ENCODE measurements at regions not wholly inside any gene's neighbourhood (a gene's known extent, or its start where the extent isn't known, plus 50 kb on each side); places are given as distances from the start of the nearest gene placed in this dataset.

DNA sequence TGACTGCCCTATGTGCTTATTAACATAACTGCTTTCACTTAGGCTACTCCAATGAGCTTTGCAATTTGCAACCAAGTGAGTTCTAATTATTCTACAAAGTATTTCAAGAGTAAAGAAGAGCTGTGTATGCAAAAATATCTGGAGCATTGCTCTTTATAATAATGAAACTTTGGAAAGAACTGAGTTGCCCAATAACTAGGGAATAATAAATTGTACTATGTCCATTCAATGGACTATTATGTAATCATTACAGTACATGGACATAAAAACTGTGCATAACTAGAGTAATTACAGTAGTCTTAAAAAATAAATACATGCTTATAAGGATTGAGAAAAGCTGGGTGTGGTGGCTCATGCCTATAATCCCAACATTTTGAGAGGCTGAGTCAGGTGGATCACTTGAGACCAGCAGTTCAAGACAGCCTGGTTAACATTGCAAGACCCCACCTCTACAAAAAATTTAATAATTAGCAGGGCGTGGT is 70.3 kb upstream of the JAK1 start:
- TF ChIP-seq, protein P1, sequence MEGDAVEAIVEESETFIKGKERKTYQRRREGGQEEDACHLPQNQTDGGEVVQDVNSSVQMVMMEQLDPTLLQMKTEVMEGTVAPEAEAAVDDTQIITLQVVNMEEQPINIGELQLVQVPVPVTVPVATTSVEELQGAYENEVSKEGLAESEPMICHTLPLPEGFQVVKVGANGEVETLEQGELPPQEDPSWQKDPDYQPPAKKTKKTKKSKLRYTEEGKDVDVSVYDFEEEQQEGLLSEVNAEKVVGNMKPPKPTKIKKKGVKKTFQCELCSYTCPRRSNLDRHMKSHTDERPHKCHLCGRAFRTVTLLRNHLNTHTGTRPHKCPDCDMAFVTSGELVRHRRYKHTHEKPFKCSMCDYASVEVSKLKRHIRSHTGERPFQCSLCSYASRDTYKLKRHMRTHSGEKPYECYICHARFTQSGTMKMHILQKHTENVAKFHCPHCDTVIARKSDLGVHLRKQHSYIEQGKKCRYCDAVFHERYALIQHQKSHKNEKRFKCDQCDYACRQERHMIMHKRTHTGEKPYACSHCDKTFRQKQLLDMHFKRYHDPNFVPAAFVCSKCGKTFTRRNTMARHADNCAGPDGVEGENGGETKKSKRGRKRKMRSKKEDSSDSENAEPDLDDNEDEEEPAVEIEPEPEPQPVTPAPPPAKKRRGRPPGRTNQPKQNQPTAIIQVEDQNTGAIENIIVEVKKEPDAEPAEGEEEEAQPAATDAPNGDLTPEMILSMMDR (IDR thresholded peaks at IDR 0.05; ENCODE audit: insufficient read depth, low read length), result no peak
- no peak for DNase-seq (ENCODE audit: low read depth)
- no peak overlapping the region for H3K4me3 ChIP-seq (ENCODE audit: low read depth, low read length)

- DNase-seq (ENCODE audit: low read depth), result no peak
- no peak overlapping the region for H3K4me3 ChIP-seq (ENCODE audit: low read depth, low read length)
- TF ChIP-seq, protein P1 (IDR thresholded peaks at IDR 0.05; ENCODE audit: insufficient read depth, low read length), result no peak
Measured at GRCh38 chr1:65039066-65039465, 72.7 kb upstream of the JAK1 start.

DNA sequence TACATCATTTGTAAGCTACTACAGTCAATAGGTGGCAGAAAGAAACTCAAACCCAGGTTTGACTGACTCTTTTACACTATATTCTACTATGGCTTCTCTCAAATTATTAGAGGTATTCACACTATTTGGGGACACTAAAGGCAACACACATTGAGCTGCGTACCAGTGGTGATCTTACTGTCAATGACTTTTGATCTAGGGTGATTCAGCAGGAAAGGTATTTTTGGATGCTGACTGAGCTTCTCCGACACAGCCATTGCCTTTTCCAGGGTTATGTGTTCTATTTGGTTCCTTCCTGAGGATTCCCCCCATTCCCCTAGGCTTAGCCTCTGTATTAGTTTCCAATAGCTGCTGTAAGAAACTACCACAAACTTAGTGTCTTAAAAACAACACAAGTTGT is 73.2 kb upstream of the JAK1 start:
- TF ChIP-seq, protein P1 (IDR thresholded peaks at IDR 0.05; ENCODE audit: insufficient read depth, low read length), result no peak
- no peak overlapping the region for H3K4me3 ChIP-seq (ENCODE audit: low read depth, low read length)
- DNase-seq (ENCODE audit: low read depth), result no peak

DNA sequence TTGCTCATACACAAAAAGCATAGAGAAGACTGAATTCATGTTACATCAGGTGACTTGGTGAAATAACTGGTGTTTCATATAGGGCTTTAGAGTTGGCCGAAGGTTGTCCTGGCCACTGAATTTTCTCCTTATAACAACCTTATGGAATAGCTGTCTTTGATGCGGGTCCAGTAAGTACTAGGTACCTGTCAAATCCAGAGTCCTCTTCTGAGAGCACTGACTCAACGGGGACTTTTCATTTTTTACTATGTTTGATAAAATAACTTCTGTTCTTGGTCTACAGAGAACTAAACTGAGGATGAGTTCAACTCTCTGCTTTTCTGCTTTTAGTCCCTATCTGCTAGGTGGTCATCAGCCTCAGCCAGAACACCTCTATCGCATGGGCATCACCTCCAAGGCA is 76.1 kb upstream of the JAK1 start:
- no peak overlapping the region for H3K4me3 ChIP-seq (ENCODE audit: low read depth, low read length)
- no peak for DNase-seq (ENCODE audit: low read depth)
- TF ChIP-seq, protein P1 (IDR thresholded peaks at IDR 0.05; ENCODE audit: insufficient read depth, low read length), result no peak

DNA sequence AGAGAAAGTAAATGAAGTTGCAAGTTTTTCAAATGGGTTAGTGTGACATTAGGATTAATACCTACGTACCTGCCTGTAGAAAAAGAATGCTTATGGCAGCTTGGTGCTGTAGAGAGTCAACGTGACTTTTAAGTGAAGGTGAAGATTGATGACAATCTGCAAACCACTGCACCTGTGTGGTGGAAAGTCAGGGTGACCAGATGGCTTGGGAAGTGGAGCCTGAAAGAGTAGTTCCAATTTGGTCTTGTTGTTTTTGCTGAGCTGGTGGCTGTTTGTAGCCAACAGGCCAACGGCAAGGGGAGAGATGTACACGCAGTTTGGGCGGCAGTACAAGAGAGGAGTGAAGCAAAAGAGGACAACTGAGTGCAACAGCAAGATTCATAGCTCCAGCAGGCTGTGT is 78.1 kb upstream of the JAK1 start:
- TF ChIP-seq, protein P1 (IDR thresholded peaks at IDR 0.05; ENCODE audit: insufficient read depth, low read length), result no peak
- no peak overlapping the region for H3K4me3 ChIP-seq (ENCODE audit: low read depth, low read length)
- no peak for DNase-seq (ENCODE audit: low read depth)

GRCh38 chr1:65045022-65045817 is 78.9 kb upstream of the JAK1 start:
- DNase-seq (ENCODE audit: low read depth), result no peak
- no peak overlapping the region for H3K4me3 ChIP-seq (ENCODE audit: low read depth, low read length)
- TF ChIP-seq, protein P1 (IDR thresholded peaks at IDR 0.05; ENCODE audit: insufficient read depth, low read length), result no peak
